ENCODE measurements at regions not wholly inside any gene's neighbourhood (a gene's known extent, or its start where the extent isn't known, plus 50 kb on each side); places are given as distances from the start of the nearest gene placed in this dataset.
"Not testable (repeated sequence)": the region's sequence is repeated elsewhere in the genome, so short reads cannot be mapped to it uniquely, and the experiment has no call there.

DNA sequence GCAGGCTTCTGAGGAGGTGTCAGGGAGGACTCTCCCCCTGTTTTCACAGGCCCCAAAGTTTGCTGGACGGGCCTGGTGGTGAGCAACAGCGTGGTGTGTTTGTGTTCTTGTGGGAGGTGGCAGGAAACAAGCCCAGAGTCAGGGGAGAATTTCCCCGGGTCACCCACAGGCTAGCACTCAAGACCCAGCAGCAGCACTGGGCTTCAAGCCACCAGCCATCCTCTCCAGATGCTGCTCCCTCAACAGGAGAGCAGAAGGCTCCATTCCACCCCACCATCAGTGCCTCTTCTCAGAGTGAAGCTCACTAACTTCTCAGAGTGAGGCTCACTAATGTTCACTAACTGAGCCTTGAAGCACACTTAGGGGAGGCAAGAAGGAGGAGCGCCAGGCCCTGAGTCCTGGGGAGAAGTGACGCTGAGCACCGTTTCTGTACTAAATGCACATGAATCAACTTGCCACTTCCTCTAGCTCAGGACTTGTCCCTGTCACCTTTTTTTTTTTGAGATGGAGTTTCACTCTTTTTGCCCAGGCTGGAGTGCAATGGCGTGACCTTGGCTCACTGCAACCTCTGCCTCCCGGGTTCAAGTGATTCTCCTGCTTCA lies 182.2 kb downstream of the NRN1 start:
- not testable (repeated sequence) for TF ChIP-seq CTCF (conservative IDR thresholded peaks at IDR 0.05 in 1 of 2, IDR thresholded peaks at IDR 0.05 in 1 of 2; ENCODE audit: low read depth in 1 of 2, low read length in 2 of 2); EZH2 (IDR thresholded peaks at IDR 0.05; ENCODE audit: low read length, missing control alignments)

All from fibroblast of lung (primary cell).